Gastrocnemius medialis (tissue), 4 donors: ENCODE measurements at regions not wholly inside any gene's neighbourhood (a gene's known extent, or its start where the extent isn't known, plus 50 kb on each side); places are given as distances from the start of the nearest gene placed in this dataset.

ENCODE experiments used
- CTCF ChIP-seq, 5 experiments: fragments of 450-650 bp in 3 of 5; fragments of 200-600 bp in 2 of 5; sonication (generic) in 2 of 5; IDR thresholded peaks in 4 of 5; conservative IDR thresholded peaks in 1 of 5; 1 replicate in 4 of 5; 2 replicates in 1 of 5; pipeline ENCODE4 v1.5.1; 2016 to 2019; ENCODE audit warnings: antibody characterized with exemption in 5 of 5, mild to moderate bottlenecking in 3 of 5, moderate library complexity in 3 of 5
- POLR2A ChIP-seq, 2 donors: fragments of 450-650 bp; IDR thresholded peaks; one replicate each; pipeline ENCODE4 v1.6.1; 2017; ENCODE audit warnings: antibody characterized with exemption in 2 of 2, mild to moderate bottlenecking in 2 of 2, moderate library complexity in 2 of 2

- no peak for TF ChIP-seq CTCF (IDR thresholded peaks at IDR 0.05 in 4 of 5, conservative IDR thresholded peaks at IDR 0.05 in 1 of 5)
- no peak for TF ChIP-seq POLR2A (IDR thresholded peaks at IDR 0.05)
Observed at GRCh38 chr22:49427941-49428340, 399.7 kb downstream of the BRD1 start.
